ENCODE measurements at regions not wholly inside any gene's neighbourhood (a gene's known extent, or its start where the extent isn't known, plus 50 kb on each side); places are given as distances from the start of the nearest gene placed in this dataset.

DNA sequence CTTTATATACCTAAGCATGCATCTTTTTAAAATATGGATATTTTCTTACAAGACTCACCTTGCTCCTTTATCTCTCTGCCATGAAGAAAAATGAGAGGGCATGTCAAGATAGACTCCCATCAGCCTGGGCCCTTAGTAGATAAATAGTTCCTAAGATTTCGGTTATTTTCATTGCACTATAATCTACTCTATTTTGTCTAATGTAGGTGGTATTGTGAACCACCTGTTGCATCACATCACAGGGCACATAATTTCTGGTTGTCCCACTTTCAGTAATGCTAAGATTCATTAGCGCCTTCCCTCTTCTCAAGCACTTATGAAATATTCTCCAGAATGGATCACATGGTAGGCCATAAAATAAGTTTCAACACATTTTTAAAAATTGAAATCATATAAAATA lies 202.5 kb upstream of the ADRA1B start:
- no peaks in the 10 kb centered on the region for H3K36me3 ChIP-seq
- WGBS, 2 donors = 90 to 93% methylated on average over 2 of the region's 2 CpGs
- H3K27me3 ChIP-seq = peaks cover 0 to 3% (median 0%) of the 10 kb centered on the region in 7 donors
- no peak overlapping the region for H3K27ac ChIP-seq
- no peak for DNase-seq
- intact Hi-C loops (cut with DNase I) = no loop called here
- no peaks in the 10 kb centered on the region for H3K4me1 ChIP-seq
- no peak overlapping the region for H3K4me3 ChIP-seq
- ATAC-seq = no peak
- H3K9me3 ChIP-seq = peaks cover 0 to 8% (median 0%) of the 10 kb centered on the region in 11 donors
- TF ChIP-seq CTCF (IDR thresholded peaks at IDR 0.05) = no peak

DNA sequence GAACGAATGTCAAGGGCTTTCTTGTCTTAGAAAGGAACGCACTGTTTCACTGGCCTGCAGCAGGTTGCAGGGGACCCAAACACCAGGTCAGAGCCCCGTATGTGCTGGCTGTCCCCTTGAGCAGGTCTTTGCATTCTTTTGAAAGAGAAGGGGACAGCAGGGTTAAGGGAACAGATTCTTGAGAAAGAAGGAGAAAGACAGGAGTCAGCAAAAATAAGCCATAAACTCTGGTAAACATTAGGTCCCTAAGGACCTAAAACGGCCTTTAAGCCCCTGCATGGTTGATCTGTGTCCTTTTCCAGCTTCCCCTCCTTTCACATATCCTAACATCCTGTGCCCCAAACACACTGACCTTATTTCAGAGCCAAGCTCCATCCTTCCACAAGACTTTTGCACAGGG lies 190.8 kb upstream of the ADRA1B start:
- Histone ChIP-seq H3K9me3 (no peaks in the 10 kb centered on the region), H3K4me1 (no peaks in the 10 kb centered on the region), H3K4me3 (no peak overlapping the region), H3K27ac (no peak overlapping the region), H3K36me3 (no peaks in the 10 kb centered on the region), H3K27me3 (no peaks in the 10 kb centered on the region)
- TF ChIP-seq CTCF (IDR thresholded peaks at IDR 0.05) = no peak
- 58 to 66% methylated on average over 4 of the region's 4 CpGs for WGBS, 2 donors
- intact Hi-C loops (cut with DNase I) = no loop called here
- no peak for DNase-seq
- no peak for ATAC-seq

- Histone ChIP-seq H3K27me3 (no peaks in the 10 kb centered on the region), H3K36me3 (no peaks in the 10 kb centered on the region), H3K4me3 (no peak overlapping the region), H3K9me3 (no peaks in the 10 kb centered on the region), H3K27ac (no peak overlapping the region), H3K4me1 (no peaks in the 10 kb centered on the region)
- no peak for ATAC-seq
- WGBS, 2 donors = 77 to 82% methylated on average over 1 of the region's 1 CpG
- intact Hi-C loops (cut with DNase I) = no loop called here
- no peak for TF ChIP-seq CTCF (IDR thresholded peaks at IDR 0.05)
- no peak for DNase-seq
Observed at GRCh38 chr5:159727167-159727566, 189.1 kb upstream of the ADRA1B start.

GRCh38 chr5:159730285-159730684 lies 186.0 kb upstream of the ADRA1B start:
- DNase-seq (no peak), ATAC-seq (no peak)
- H3K27ac ChIP-seq = no peak overlapping the region
- H3K4me1 ChIP-seq = no peaks in the 10 kb centered on the region
- H3K27me3 ChIP-seq = no peaks in the 10 kb centered on the region
- H3K4me3 ChIP-seq = no peak overlapping the region
- no peaks in the 10 kb centered on the region for H3K9me3 ChIP-seq
- no peaks in the 10 kb centered on the region for H3K36me3 ChIP-seq
- intact Hi-C loops (cut with DNase I) = no loop called here
- TF ChIP-seq CTCF (IDR thresholded peaks at IDR 0.05) = no peak
- 58 to 60% methylated on average over 1 of the region's 1 CpG for WGBS, 2 donors

DNA sequence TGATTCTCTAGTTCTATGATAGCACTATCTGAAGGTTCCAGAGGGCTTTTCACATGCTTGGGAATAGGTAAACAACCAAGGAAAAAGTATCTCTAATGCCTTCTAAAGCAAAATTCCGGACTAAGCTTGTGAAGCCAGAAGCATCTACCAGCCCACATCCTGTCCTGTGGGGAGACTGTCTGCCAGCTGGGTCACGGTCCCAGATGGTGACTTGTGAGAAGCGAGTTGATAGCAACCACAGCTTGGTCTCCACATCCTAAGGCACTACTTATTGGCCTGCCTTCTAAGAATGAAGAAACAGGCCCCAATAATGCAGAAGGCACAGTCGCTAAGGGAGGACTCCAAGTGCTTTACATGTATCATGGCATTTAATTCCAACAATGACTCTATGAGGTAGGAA lies 184.1 kb upstream of the ADRA1B start:
- H3K36me3 ChIP-seq = no peaks in the 10 kb centered on the region
- peaks cover 0 to 10% (median 0%) of the 10 kb centered on the region in 9 donors for H3K4me1 ChIP-seq
- H3K9me3 ChIP-seq = no peaks in the 10 kb centered on the region
- 78 to 83% methylated on average over 4 of the region's 4 CpGs for WGBS, 2 donors
- no peaks in the 10 kb centered on the region for H3K27me3 ChIP-seq
- DNase-seq (no peak), ATAC-seq (no peak)
- intact Hi-C loops (cut with DNase I) = no loop called here
- H3K27ac ChIP-seq = no peak overlapping the region
- H3K4me3 ChIP-seq = no peak overlapping the region
- no peak for TF ChIP-seq CTCF (IDR thresholded peaks at IDR 0.05)

Data from heart right ventricle (tissue), 16 donors.